GM21737 (cell line): ENCODE measurements at regions not wholly inside any gene's neighbourhood (a gene's known extent, or its start where the extent isn't known, plus 50 kb on each side); places are given as distances from the start of the nearest gene placed in this dataset.

Experiments
- ATAC-seq: cut with Tn5 transposase; IDR thresholded peaks from one replicate; pipeline ENCODE4 v1.9.1; 2021; ENCODE audit warnings: mild to moderate bottlenecking, moderate library complexity; ENCODE audit not compliant: unreplicated experiment

DNA sequence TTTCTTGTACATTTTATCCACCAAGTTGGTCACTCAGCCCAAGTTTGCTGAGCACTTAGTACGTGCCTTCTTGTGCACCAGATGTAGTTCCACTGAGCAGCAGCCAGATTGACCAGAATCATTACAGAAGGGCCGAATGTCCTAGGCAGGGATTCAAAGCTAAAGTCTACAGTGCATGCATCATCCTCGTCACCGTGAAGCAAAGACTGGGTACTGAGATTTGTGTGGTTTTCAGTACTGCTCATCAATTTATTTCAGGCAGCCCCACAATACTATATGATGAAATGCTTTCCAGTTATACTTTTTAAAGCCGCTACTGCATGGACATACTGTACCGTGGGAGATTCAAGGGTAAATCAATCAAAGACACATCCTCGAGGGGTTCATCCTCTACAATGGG lies 227.0 kb downstream of the ARRDC4 start:
- ATAC-seq: no peak

DNA sequence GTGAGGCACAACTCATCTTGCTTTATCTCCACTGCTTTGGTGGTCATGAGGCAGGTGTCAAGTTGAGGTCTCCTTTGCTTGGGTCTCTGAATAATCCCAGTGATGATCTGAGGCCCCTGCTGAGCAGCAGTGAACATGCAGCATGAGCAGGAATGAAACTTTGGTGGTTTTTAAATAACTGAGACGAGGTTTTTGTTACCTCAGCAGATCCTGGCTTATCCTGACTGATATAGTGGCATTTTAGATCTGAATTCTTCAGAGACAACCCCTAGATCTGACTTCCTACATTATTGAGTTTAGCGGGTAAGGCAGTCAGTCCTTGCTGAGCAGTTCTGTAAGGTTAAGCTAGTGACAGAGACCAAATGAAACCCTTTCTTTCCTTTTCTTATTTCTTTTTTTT lies 230.4 kb downstream of the ARRDC4 start:
- ATAC-seq: no peak

DNA sequence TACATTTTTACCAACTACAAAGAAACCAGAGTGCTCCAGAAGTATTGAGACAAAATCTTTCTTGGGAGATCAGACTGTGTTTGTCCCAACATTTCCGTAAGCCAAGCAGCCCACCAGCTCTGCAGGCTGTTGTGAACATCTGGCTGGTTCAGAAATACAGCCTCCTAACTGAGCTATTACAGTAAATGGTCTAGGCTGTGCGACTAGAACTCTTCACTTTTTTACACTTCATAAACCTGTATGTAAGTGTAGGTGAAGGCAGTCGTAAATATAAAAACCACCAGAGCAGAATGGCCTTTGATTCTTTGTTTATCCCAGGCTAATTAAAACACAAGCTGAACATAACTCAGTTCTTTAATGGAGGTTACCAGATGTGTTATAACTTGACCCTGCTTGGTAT lies 235.3 kb downstream of the ARRDC4 start:
- no peak for ATAC-seq

DNA sequence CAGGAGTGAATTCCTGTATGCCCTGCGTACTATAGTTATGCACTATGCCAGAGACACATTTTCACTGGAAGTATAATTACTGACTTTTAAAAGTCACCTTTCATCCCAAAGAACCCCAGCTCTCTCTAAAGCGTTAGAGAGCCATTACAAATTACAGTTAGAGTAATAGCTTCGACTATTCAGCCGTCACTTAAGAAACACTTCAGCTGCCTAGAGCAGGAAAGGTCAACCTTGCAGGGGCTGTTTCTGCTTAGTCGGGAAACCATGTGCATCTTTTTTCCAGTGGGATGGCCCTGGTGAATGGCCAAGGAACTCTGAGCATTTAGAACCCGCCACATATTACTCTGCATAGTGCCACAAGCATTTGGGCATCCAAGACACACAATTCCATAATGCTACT lies 235.9 kb downstream of the ARRDC4 start:
- no peak for ATAC-seq

DNA sequence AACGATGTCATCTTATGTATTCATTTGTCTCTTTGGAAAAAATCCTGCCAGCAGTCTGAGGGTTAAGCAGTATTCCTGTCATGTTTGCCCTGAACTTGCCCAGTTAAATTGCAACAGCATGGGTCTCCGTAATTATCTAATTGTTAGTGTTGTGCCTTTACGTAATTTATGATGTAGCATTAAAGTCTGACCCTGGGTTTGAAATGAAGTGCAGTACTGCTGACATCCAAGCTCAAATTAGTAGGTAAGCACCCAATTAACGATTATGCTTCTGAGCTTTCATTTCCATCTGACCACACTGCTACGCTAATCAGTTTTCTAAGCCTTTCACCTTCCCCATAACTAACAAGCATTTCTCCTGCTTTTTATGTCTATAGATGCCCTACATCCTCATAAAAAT lies 241.8 kb downstream of the ARRDC4 start:
- no peak for ATAC-seq

DNA sequence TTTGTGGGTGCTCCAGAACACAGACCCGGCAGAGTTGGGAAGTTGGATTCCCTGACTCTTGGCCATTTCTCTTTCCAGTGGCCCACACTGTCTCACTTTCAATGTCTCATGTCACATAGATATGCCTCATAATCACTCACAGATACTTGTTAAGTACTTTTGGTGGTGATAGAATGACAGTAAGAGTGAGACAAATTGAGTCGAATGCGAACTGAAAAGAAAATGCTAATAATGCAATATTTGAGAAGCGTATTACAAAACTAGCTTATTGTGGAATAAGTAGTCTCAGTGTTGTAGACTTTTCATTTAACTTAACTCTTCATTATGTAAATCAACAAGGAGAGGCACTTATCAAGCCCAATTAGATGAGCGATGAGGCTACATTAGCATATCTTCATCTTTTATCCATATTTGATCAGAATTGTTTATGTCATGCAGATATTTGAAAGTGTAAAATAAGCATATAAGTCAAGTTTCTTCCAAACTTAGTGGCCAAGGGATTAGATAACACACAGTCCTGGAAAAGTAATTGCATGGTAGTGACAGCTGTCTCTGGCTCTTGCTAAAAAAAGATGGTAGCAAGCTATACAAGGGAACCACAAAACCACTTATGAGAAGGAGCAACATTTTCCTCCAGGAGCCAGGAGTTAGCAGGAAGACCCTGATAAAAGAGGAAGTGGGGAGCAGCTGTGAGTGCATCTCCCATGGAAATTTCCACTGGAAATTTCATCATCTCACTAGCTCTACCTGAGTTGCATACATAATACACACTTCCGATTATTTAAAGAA lies 243.6 kb downstream of the ARRDC4 start:
- no peak for ATAC-seq

DNA sequence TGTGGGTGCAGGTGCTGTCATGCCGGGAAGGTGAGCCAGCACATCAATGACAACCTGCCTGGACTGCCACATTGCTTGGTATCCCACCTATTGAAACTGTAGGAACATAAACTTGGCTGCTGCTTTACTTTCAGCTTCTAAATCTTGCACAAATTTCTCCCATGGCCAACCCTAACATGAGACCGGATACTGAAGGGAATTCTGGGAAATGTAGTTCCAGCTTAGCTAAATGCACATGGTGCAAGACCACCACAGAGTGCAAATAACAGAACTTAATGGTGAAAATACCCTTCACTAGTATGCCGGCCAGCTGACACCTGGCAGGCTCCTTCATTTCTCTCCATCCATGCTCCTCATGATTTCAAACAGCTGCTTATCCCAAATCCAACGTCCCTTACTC lies 247.4 kb downstream of the ARRDC4 start:
- no peak for ATAC-seq

DNA sequence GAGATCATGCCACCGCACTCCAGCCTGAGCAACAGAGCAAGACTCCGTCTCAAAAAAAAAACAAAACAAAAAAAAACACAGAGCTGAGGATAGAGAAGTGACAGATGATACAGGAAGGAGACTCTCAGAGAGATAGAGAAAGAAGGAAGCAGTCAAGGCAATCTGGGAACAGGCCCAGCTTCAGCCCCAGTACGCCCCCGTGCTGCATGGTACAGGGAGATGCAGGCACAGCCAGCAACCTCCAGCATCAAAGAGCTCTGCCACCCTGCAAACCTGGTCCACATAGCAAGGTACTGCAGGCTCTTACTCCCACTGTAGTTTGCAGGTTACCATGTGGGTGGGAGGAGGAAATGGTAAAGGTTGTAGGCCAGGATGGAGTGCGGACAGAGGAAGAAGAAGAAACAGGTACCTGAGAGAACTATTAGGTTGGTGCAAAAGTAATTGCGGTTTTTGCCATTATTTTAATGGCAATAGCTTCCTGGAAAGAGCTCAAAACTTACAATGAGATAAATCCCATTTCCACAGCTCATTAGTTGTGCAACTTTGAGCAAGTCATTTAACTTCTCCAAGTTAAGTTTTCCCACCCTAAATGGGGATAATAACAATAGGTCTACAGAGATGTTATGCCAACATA lies 253.0 kb downstream of the ARRDC4 start:
- no peak for ATAC-seq

DNA sequence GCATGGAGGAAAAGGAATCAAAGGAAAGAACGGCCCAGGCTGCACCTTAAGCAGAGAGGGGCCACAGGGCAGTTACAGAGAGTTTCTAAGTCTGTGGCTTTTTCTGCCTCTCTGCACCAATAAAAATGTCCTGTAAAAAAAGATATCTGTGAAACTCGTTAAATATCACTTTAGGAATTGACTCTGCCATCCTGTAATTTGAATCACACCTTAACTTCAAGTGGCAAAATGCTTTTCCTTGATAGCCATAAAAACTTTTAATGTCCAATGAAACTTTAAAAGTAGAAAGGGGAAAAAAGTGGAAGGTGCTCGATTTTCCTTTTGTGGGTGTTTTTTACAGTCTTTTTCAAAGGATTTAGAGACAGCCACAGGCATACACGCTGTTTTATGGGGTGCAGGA lies 255.7 kb downstream of the ARRDC4 start:
- no peak for ATAC-seq

DNA sequence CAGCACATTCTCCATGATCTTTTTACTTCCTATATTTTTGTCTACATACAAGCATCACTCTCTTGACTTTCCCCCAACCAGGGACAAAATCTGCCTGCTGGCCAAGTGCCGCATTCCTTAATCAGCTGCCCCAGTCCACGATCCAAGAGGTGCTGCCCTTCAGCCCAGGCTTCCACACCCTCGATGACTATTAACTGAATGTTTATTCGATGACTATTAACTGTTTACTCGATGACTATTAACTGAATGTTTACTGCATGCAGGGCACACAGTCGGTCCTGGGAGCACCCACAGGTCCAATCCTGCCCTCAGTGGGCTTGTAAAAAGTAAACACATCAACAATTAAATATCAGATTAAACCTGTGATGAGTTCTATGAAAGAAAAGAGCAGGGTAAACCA lies 256.9 kb downstream of the ARRDC4 start:
- ATAC-seq: no peak

DNA sequence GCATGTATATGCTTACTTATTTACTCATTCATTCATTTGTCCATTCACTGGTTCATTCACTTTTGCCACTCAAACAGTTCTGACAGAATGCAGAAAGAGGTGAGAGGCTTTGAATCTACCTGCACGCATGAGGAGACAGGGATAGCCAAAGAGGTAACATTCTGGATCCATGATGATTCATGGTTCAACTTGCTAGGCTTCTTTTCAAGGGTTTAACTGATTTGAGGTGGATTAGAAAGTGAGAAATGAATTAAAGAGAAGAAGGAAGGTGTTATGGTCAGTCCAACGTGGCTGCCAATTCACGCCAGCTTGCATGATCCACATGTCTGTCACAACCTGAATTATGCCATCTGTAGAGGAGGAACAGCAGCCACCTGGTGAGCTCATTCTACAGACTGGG lies 260.6 kb downstream of the ARRDC4 start:
- ATAC-seq: no peak

DNA sequence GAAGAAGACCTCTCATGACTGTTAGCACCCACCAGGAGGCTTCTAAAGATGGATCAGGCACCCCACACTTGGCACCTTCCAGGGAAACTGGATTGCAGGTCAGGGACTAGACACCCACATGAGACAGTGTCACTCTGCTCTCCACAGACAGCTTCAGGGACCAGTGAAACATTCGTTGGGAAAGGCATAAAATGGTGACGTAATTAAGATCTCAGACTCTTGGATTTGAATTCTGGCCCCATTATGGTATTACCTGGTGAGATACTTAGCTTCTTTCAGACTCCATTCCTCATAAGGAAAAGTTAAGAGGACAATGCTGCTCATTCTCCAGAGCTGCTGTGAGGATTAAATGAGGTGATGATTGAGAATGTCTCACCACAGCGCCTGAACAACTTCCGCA lies 261.1 kb downstream of the ARRDC4 start:
- ATAC-seq: no peak

DNA sequence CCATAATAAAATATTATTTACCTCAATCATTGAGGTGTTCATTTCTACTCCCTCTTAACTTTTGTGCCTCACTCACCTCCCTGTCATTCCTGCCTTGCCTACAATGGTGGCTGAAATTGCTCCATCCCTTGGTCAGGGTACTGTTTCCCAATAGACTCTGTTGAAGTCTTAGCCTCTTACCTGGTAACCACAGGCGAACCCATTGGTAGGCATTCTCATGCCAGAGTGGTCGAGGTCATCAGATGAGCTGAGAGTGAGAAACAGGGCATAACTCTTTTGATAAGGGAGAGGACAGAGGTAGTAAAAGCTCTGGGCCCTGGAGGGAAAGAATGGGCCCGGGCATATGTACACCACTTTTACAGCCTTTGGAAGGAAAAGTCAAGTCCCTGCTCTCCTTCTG lies 265.6 kb downstream of the ARRDC4 start:
- ATAC-seq: no peak

DNA sequence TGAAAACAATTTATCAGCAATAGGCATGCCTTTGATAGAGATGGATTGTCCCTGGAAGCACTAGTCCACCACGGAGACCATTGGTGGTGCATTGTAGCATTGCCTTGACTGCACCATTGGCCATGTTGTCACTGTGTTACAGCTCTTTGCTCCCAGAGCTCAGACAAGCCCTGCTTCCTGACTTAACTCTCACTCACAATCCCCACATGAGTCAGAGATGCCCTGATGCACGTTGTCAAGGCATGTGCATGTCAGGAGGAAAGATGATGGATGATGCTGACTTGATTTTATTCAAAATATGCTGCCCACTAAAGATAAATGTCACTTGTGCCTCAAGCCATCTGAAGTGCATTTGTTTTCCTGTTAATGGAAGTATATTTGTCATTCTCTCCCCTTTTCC lies 266.1 kb downstream of the ARRDC4 start:
- ATAC-seq: no peak

DNA sequence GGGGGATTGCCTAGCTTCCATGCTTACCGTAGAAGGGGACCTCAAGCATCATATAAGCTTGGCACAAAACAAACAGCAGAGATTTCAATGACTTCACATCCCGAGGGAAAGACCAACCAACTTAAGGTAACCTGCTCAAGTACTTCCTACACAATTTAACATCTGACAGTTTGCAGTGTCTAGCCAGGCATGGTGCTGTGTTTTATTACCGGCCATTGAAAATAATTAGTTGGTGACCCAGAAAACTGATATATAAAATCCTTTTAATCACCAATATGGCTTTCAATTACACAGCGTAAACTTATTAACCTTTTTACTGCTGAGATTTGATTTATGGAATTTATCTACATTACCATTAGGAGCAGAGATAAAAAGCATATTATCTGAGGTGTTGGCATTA lies 268.3 kb downstream of the ARRDC4 start:
- ATAC-seq: no peak

DNA sequence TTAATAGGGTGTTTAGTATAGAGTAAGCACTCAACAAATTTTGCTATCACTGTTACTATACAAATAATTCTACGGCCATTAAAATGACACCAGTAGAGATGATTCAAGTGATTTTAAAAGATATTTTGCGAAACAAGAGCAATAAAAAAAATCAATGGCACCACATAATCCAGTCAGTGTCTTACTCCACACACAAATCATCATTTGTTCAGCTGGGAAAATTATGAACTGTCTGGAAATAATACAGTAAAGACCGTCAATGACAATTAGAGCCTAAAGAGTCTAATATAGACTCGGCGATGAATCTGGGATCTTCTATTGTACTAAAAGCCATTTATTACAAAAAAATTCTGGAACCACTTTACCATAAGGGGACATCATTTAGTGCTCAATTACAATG lies 270.5 kb downstream of the ARRDC4 start:
- ATAC-seq: no peak

DNA sequence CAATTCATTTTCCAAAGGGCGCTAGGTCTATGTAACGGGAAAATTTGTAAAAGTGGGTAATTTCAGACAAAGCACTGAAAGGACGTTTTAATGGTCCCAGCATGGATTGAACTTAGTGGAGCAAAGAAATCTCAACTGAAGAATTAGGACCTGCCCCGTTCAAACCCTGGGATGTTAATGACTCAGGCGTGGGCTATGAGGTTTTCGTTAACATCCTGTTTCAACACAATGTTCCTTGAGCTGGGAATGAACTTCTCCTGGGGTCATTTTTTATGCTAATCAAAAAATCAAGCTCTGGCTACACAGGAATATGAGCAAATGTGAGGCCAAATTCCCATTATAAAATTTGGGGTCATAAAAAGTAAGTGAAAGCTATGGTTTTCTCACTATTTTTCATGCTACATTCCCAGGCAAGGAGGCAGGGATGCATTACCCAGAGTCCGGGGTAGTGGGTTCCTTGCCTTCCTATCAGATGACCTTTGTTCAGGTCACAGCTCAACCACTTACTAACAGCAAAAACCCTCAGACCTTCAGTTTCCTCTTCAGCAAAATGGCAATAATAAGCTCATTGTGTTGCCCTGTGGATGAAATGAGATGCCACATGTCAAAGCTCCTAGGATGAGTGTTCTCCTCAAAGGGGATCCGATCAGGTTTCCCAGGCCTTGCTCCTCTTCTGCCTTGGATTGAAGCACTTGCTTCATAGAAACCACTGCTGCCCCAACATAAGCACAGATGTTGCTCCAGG lies 271.4 kb downstream of the ARRDC4 start:
- no peak for ATAC-seq

DNA sequence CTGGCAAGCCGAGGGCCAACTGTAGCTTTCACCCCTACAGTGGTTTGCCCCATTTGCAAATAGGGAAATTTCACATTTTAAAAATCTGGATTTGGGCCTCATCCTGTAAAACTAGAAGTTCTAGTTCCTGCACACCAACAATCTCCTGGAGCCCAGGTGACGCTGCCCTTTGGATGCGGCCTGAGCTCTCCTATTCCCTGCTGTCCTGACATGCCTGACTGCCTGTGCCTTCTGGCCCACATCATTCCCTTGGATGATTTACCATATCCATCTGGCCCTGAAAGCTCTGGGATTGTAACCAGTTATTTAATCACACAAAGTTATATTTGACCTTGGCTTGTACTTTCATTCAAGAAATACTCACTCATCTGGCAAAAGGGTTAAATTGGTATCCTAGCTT lies 272.3 kb downstream of the ARRDC4 start:
- no peak for ATAC-seq

DNA sequence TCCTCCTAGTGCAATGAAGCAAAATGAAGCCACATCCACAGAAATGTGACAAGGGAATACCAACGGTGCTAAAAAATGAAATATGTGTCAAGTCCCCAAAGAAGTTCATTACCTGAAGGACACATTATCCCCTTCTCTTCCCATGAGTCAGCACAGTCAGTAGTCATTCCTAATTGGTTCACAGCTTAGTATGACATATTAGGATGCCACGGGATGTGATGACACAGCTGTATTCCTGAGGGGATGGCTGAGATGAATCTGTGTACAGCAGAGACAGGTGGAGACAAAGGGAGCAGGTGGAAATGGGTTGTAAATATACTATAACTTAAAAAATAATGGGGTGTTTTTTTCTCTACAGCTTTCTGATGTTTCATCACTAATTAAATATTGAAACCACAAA lies 273.4 kb downstream of the ARRDC4 start:
- ATAC-seq: no peak

DNA sequence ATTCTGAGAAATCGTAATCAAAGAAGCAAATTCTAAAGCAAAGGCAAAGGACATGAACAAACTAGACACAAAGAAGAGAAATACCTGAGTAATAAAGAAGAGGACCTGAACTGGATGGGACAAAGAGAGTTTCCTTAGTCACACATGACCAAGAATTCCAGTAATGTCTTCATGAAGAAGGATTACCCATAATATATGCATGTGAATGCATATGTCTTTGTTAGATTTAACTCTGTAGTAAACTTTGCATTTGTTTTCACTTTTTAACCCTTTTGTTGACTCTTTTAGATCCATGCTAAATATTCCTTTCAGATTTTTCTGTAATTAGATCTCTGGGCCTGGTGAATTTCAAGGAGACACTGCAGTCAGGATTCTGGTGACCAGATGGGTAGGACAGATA lies 279.8 kb downstream of the ARRDC4 start:
- ATAC-seq: no peak

DNA sequence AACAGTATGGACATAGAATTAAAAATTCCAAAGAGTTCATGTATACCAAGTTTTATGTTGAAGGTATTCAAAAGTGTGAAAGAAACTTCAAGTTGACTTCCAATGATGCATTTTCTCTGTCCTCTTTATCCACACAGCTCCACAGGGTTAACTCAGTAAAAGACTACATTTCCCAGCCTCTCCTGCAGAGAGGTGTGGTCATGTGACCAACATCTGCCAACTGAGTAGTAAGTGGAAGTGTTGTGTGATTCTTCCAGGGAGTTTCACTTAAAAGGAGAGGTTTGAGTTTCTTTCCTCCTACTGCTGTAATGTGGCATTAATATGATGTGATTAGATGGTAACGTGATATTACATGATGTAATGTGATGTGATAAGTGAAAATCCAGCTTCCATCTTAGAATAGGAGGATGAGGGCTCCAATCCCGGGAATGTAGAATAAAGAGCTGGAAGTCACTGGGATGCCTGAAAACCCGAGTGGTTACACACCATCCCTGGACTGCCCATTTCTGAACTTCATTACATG lies 280.6 kb downstream of the ARRDC4 start:
- ATAC-seq: no peak

DNA sequence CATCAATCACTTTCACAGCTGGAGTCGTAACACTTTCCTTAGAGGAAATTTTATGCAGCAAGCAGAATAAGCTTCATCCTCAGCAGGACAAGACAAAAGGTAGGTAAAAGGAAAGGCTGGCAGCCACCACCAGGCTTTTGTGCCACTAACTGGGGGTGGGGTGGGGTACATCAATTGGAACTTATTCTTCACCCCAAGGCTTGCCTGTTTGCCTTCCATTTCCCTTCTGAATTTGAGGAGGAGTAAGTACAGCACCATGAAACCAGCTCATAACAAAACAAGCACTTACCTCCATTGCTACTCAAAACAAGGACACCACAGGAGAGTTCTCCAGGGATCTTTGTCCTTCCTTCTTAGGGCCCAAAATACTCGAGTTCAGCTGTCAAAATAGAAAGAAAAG lies 296.8 kb downstream of the ARRDC4 start:
- no peak for ATAC-seq
